K562 (cell line): ENCODE measurements at regions not wholly inside any gene's neighbourhood (a gene's known extent, or its start where the extent isn't known, plus 50 kb on each side); places are given as distances from the start of the nearest gene placed in this dataset.

Experiments
- ATF7 ChIP-seq: fragments of 450-650 bp; IDR thresholded peaks from 2 replicates; pipeline ENCODE4 v1.7.1; 2014; ENCODE audit warnings: mild to moderate bottlenecking, moderate library complexity
- CC2D1A ChIP-seq: fragments of 450-650 bp; IDR thresholded peaks from 2 replicates; pipeline ENCODE4 v1.6.1; 2017; ENCODE audit warnings: mild to moderate bottlenecking
- CREB1 ChIP-seq, 2 experiments: sonication (generic) in 1 of 2; formaldehyde crosslinking in 1 of 2; IDR thresholded peaks; 2 replicates each; pipeline versions ENCODE4 v1.6.1 to v1.8.0; 2012 to 2022; ENCODE audit warnings: inconsistent platforms in 1 of 2, mild to moderate bottlenecking in 1 of 2, missing genetic modification reagents in 1 of 2, moderate library complexity in 1 of 2
- CSDE1 ChIP-seq, 2 experiments: fragments of 450-650 bp; IDR thresholded peaks; 2 replicates each; pipeline ENCODE4 v1.6.1; 2016; ENCODE audit warnings: mild to moderate bottlenecking in 1 of 2
- FOXA1 ChIP-seq: fragments of 450-650 bp; IDR thresholded peaks from 2 replicates; pipeline ENCODE4 v1.6.1; 2016; ENCODE audit warnings: mild to moderate bottlenecking, borderline replicate concordance
- MCM2 ChIP-seq: fragments of 450-650 bp; IDR thresholded peaks from 2 replicates; pipeline ENCODE4 v1.6.1; 2017; ENCODE audit warnings: low read depth, mild to moderate bottlenecking
- MLLT1 ChIP-seq, 2 experiments: fragments of 450-650 bp; IDR thresholded peaks; 2 replicates each; pipeline ENCODE4 v1.6.1; 2016
- MYBL2 ChIP-seq, 2 experiments: fragments of 450-650 bp in 1 of 2; sonication (generic) in 1 of 2; formaldehyde crosslinking in 1 of 2; IDR thresholded peaks; 2 replicates each; pipeline versions ENCODE4 v1.6.1 to v1.8.1; 2017 to 2022; ENCODE audit warnings: borderline replicate concordance in 1 of 2, inconsistent platforms in 1 of 2, low read depth in 1 of 2, mild to moderate bottlenecking in 1 of 2, missing genetic modification reagents in 1 of 2, moderate library complexity in 1 of 2
- NFATC3 ChIP-seq: fragments of 450-650 bp; IDR thresholded peaks from 2 replicates; pipeline ENCODE4 v1.6.1; 2017; ENCODE audit warnings: mild to moderate bottlenecking
- PRMT5 ChIP-seq: sonication (generic); formaldehyde crosslinking; IDR thresholded peaks from 2 replicates; pipeline ENCODE4 v1.5.0; 2020; ENCODE audit warnings: missing genetic modification reagents
- RAD51 ChIP-seq: fragments of 450-650 bp; IDR thresholded peaks from 2 replicates; pipeline ENCODE4 v1.7.1; 2016; ENCODE audit warnings: low read depth, mild to moderate bottlenecking, borderline replicate concordance
- RBM14 ChIP-seq: fragments of 200-400 bp; formaldehyde crosslinking; IDR thresholded peaks from 2 replicates; pipeline ENCODE4 v1.6.1; 2018; ENCODE audit warnings: low read depth, mild to moderate bottlenecking, low read length, moderate library complexity, borderline replicate concordance; ENCODE audit not compliant: insufficient read depth
- RBM17 ChIP-seq: fragments of 200-400 bp; formaldehyde crosslinking; IDR thresholded peaks from 2 replicates; pipeline ENCODE4 v1.6.1; 2017; ENCODE audit warnings: low read depth, mild to moderate bottlenecking, low read length, borderline replicate concordance
- SMAD4 ChIP-seq: fragments of 250-450 bp; sonication (Bioruptor Pico); conservative IDR thresholded peaks from 2 replicates; pipeline ENCODE4 v1.8.0; 2021; ENCODE audit warnings: inconsistent platforms, mild to moderate bottlenecking, moderate library complexity
- SNIP1 ChIP-seq: fragments of 450-650 bp; IDR thresholded peaks from 2 replicates; pipeline ENCODE4 v1.7.1; 2017; ENCODE audit warnings: low read depth, mild to moderate bottlenecking
- TARDBP ChIP-seq: fragments of 450-650 bp; IDR thresholded peaks from 2 replicates; pipeline ENCODE4 v1.6.1; 2016
- TCF15 ChIP-seq: fragments of 250-450 bp; sonication (Bioruptor Pico); IDR thresholded peaks from 2 replicates; pipeline ENCODE4 v1.8.0; 2022; ENCODE audit warnings: moderate library complexity, mild to moderate bottlenecking, inconsistent platforms
- XRCC3 ChIP-seq: fragments of 450-650 bp; IDR thresholded peaks from 2 replicates; pipeline ENCODE4 v1.6.1; 2017; ENCODE audit warnings: mild to moderate bottlenecking, moderate library complexity
- ZBTB17 ChIP-seq: fragments of 450-650 bp; formaldehyde crosslinking; IDR thresholded peaks from 2 replicates; pipeline ENCODE4 v1.4.0; 2020; ENCODE audit warnings: mild to moderate bottlenecking
- ZC3H4 ChIP-seq: sonication (generic); formaldehyde crosslinking; IDR thresholded peaks from 2 replicates; pipeline ENCODE4 v1.9.0; 2021; ENCODE audit warnings: missing genetic modification reagents, borderline replicate concordance
- ZNF12 ChIP-seq: sonication (generic); formaldehyde crosslinking; IDR thresholded peaks from 2 replicates; pipeline ENCODE4 v1.4.0; 2020; ENCODE audit warnings: mild to moderate bottlenecking, missing genetic modification reagents
- ZNF133 ChIP-seq: fragments of 250-450 bp; sonication (Bioruptor Pico); IDR thresholded peaks from 2 replicates; pipeline ENCODE4 v1.4.0; 2020; ENCODE audit warnings: mild to moderate bottlenecking
- ZNF3 ChIP-seq: fragments of 250-450 bp; sonication (Bioruptor Pico); IDR thresholded peaks from 2 replicates; pipeline ENCODE4 v1.5.0; 2021; ENCODE audit warnings: mild to moderate bottlenecking, moderate library complexity
- ZNF395 ChIP-seq: fragments of 200-800 bp; sonication (Bioruptor generic); IDR thresholded peaks from 2 replicates; pipeline ENCODE4 v1.6.1; 2017; ENCODE audit warnings: missing genetic modification characterization, missing compliant biosample characterization
- ZNF512 ChIP-seq: IDR thresholded peaks from 2 replicates; pipeline ENCODE4 v1.6.1; 2016; ENCODE audit warnings: missing genetic modification characterization, missing compliant biosample characterization
- ZNF696 ChIP-seq: fragments of 250-450 bp; sonication (Bioruptor Pico); conservative IDR thresholded peaks from 2 replicates; pipeline ENCODE4 v1.4.0; 2020; ENCODE audit warnings: mild to moderate bottlenecking, moderate library complexity
- ZNF764 ChIP-seq: fragments of 250-450 bp; sonication (Bioruptor Pico); IDR thresholded peaks from 2 replicates; pipeline ENCODE4 v1.4.0; 2020; ENCODE audit warnings: low read depth, mild to moderate bottlenecking, moderate library complexity

DNA sequence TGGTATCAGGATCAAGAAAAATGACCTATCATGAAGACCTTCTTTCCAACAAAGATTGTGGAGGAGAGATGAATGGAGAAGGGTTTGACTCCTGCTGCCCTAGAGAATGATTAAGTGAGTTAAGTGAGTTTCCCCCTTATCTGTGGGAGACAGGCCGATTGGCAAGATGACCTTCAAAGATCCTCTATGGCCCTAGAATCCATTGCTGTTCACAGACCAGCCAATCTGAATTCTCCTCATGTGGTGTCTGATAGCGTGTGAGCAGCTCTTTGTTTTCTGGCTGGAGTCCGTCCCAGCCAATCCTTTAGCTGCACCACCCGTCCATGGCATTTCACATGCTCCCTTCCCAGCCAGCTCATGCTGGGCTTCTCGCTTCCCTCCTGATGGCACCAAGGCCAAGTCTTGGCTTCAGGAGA is 79.4 kb downstream of the MARCHF4 start (continued):
- TF ChIP-seq TCF15 (CRISPR knock-in tag) (no peak), RAD51 (no peak), ZNF696 (no peak), ZNF512 (no peak), ZNF12 (no peak), ZNF3 (CRISPR knock-in tag) (no peak), MYBL2 (IDR thresholded peaks at IDR 0.05; ENCODE audit: low read depth) (no peak), MYBL2 (CRISPR knock-in tag; IDR thresholded peaks at IDR 0.05; ENCODE audit: borderline replicate concordance) (no peak), MLLT1 (IDR thresholded peaks at IDR 0.05) (no peak), ZNF133 (no peak), CREB1 (IDR thresholded peaks at IDR 0.05) (no peak), CREB1 (CRISPR knock-in tag; IDR thresholded peaks at IDR 0.05) (no peak), MCM2 (no peak), ZBTB17 (no peak), ZNF764 (CRISPR knock-in tag) (no peak), NFATC3 (no peak), SNIP1 (no peak), XRCC3 (no peak), ZNF395 (CRISPR knock-in tag) (0 out of 2 replicates have a peak, but pooled peaks have one; percentile 42), CSDE1 (IDR thresholded peaks at IDR 0.05) (no peak), ZC3H4 (CRISPR knock-in tag) (no peak), TARDBP (no peak), RBM14 (no peak), CC2D1A (peak; percentile 95), FOXA1 (no peak), PRMT5 (CRISPR knock-in tag) (no peak), RBM17 (no peak), ATF7 (no peak), SMAD4 (CRISPR knock-in tag) (peak; percentile 79)
